Stimulated activated memory B cell treated with anti-CD40 and anti-IgM and Interleukin-4, amounts not matched to agents 10 μg/mL and 1 μg/mL and 100 μg/mL, for 72 hours (primary cell): ENCODE measurements at regions not wholly inside any gene's neighbourhood (a gene's known extent, or its start where the extent isn't known, plus 50 kb on each side); places are given as distances from the start of the nearest gene placed in this dataset.
"Not testable (repeated sequence)": the region's sequence is repeated elsewhere in the genome, so short reads cannot be mapped to it uniquely, and the experiment has no call there.

Experiments
- ATAC-seq: fragments of 150-1000 bp; cut with Tn5 transposase; 2 replicates; pipeline ENCODE4 v1.10.0; 2021
- H3K27ac Mint-ChIP-seq: one replicate; pipeline ENCODE4 v1.8.0; 2022; ENCODE audit warnings: mild to moderate bottlenecking, mixed read lengths
- H3K27me3 Mint-ChIP-seq: one replicate; pipeline ENCODE4 v1.8.0; 2022; ENCODE audit warnings: mixed read lengths
- H3K36me3 Mint-ChIP-seq: one replicate; pipeline ENCODE4 v1.8.0; 2022; ENCODE audit warnings: mixed read lengths
- H3K4me1 Mint-ChIP-seq: one replicate; pipeline ENCODE4 v1.8.0; 2022; ENCODE audit warnings: mixed read lengths
- H3K4me3 Mint-ChIP-seq: one replicate; pipeline ENCODE4 v1.8.0; 2022; ENCODE audit warnings: mild to moderate bottlenecking, moderate library complexity, mixed read lengths
- H3K9me3 Mint-ChIP-seq: one replicate; pipeline ENCODE4 v1.8.0; 2022; ENCODE audit warnings: mixed read lengths

GRCh38 chr4:57318703-57319102 lies 208.5 kb upstream of the IGFBP7 start:
- ATAC-seq = no peak
- Mint-ChIP-seq H3K9me3 (peaks cover 4% of the 10 kb centered on the region), H3K27ac (no peak overlapping the region), H3K4me3 (no peak overlapping the region), H3K27me3 (no peaks in the 10 kb centered on the region), H3K36me3 (no peaks in the 10 kb centered on the region), H3K4me1 (no peaks in the 10 kb centered on the region)

- H3K27ac Mint-ChIP-seq = no peak overlapping the region
- no peak overlapping the region for H3K4me3 Mint-ChIP-seq
- H3K9me3 Mint-ChIP-seq = no peaks in the 10 kb centered on the region
- no peaks in the 10 kb centered on the region for H3K36me3 Mint-ChIP-seq
- no peaks in the 10 kb centered on the region for H3K27me3 Mint-ChIP-seq
- H3K4me1 Mint-ChIP-seq = no peaks in the 10 kb centered on the region
- no peak for ATAC-seq
These were observed 204.5 kb upstream of the IGFBP7 start for GRCh38 chr4:57314636-57315035.

- Mint-ChIP-seq H3K4me3 (no peak overlapping the region), H3K27me3 (no peaks in the 10 kb centered on the region), H3K27ac (no peak overlapping the region), H3K36me3 (no peaks in the 10 kb centered on the region), H3K4me1 (no peaks in the 10 kb centered on the region), H3K9me3 (peaks cover 3% of the 10 kb centered on the region)
- ATAC-seq = no peak
These were observed 202.1 kb upstream of the IGFBP7 start for GRCh38 chr4:57312296-57312695.

- Mint-ChIP-seq H3K4me1 (no peaks in the 10 kb centered on the region), H3K36me3 (no peaks in the 10 kb centered on the region), H3K4me3 (no peak overlapping the region), H3K9me3 (peaks cover 5% of the 10 kb centered on the region), H3K27me3 (peaks cover 9% of the 10 kb centered on the region), H3K27ac (no peak overlapping the region)
- ATAC-seq = no peak
These were observed 199.5 kb upstream of the IGFBP7 start for GRCh38 chr4:57309658-57310057.

- no peak for ATAC-seq
- peaks cover 5% of the 10 kb centered on the region for H3K9me3 Mint-ChIP-seq
- no peaks in the 10 kb centered on the region for H3K4me1 Mint-ChIP-seq
- peaks cover 9% of the 10 kb centered on the region for H3K27me3 Mint-ChIP-seq
- no peaks in the 10 kb centered on the region for H3K36me3 Mint-ChIP-seq
- H3K4me3 Mint-ChIP-seq = no peak overlapping the region
- no peak overlapping the region for H3K27ac Mint-ChIP-seq
These were observed 198.1 kb upstream of the IGFBP7 start for GRCh38 chr4:57308301-57308700.

GRCh38 chr4:57305836-57306235 lies 195.7 kb upstream of the IGFBP7 start:
- no peak for ATAC-seq
- H3K4me1 Mint-ChIP-seq = no peaks in the 10 kb centered on the region
- peaks cover 6% of the 10 kb centered on the region for H3K9me3 Mint-ChIP-seq
- H3K4me3 Mint-ChIP-seq = no peak overlapping the region
- H3K36me3 Mint-ChIP-seq = no peaks in the 10 kb centered on the region
- peaks cover 9% of the 10 kb centered on the region for H3K27me3 Mint-ChIP-seq
- H3K27ac Mint-ChIP-seq = no peak overlapping the region

GRCh38 chr4:57303012-57303751 lies 193.0 kb upstream of the IGFBP7 start:
- peaks cover 10% of the 10 kb centered on the region for H3K9me3 Mint-ChIP-seq
- H3K27me3 Mint-ChIP-seq = peaks cover 9% of the 10 kb centered on the region
- no peak overlapping the region for H3K4me3 Mint-ChIP-seq
- H3K36me3 Mint-ChIP-seq = no peaks in the 10 kb centered on the region
- no peak overlapping the region for H3K27ac Mint-ChIP-seq
- no peak for ATAC-seq
- no peaks in the 10 kb centered on the region for H3K4me1 Mint-ChIP-seq

- H3K27ac Mint-ChIP-seq, H3K27me3 Mint-ChIP-seq, H3K36me3 Mint-ChIP-seq, H3K4me3 Mint-ChIP-seq, H3K9me3 Mint-ChIP-seq, ATAC-seq, H3K4me1 Mint-ChIP-seq: not testable (repeated sequence)
These were observed 190.1 kb upstream of the IGFBP7 start for GRCh38 chr4:57300300-57300699.

GRCh38 chr4:57291911-57292310 lies 181.7 kb upstream of the IGFBP7 start:
- Mint-ChIP-seq H3K36me3 (no peaks in the 10 kb centered on the region), H3K4me1 (no peaks in the 10 kb centered on the region), H3K4me3 (no peak overlapping the region), H3K27me3 (no peaks in the 10 kb centered on the region), H3K9me3 (peaks cover 2% of the 10 kb centered on the region), H3K27ac (no peak overlapping the region)
- no peak for ATAC-seq

- H3K4me1 Mint-ChIP-seq = no peaks in the 10 kb centered on the region
- no peaks in the 10 kb centered on the region for H3K36me3 Mint-ChIP-seq
- no peak overlapping the region for H3K27ac Mint-ChIP-seq
- H3K4me3 Mint-ChIP-seq = no peak overlapping the region
- peaks cover 2% of the 10 kb centered on the region for H3K9me3 Mint-ChIP-seq
- no peaks in the 10 kb centered on the region for H3K27me3 Mint-ChIP-seq
- ATAC-seq = no peak
These were observed 177.8 kb upstream of the IGFBP7 start for GRCh38 chr4:57287687-57288604.

- Mint-ChIP-seq H3K27me3 (no peaks in the 10 kb centered on the region), H3K4me1 (no peaks in the 10 kb centered on the region), H3K9me3 (peaks cover 2% of the 10 kb centered on the region), H3K4me3 (no peak overlapping the region), H3K36me3 (no peaks in the 10 kb centered on the region), H3K27ac (no peak overlapping the region)
- no peak for ATAC-seq
These were observed 172.7 kb upstream of the IGFBP7 start for GRCh38 chr4:57282933-57283310.

GRCh38 chr4:57280481-57280880 lies 170.3 kb upstream of the IGFBP7 start:
- no peaks in the 10 kb centered on the region for H3K36me3 Mint-ChIP-seq
- no peak for ATAC-seq
- H3K27me3 Mint-ChIP-seq = no peaks in the 10 kb centered on the region
- no peaks in the 10 kb centered on the region for H3K4me1 Mint-ChIP-seq
- H3K9me3 Mint-ChIP-seq = no peaks in the 10 kb centered on the region
- H3K4me3 Mint-ChIP-seq = no peak overlapping the region
- H3K27ac Mint-ChIP-seq = no peak overlapping the region

GRCh38 chr4:57278780-57279179 lies 168.6 kb upstream of the IGFBP7 start:
- Mint-ChIP-seq H3K27ac (no peak overlapping the region), H3K4me3 (no peak overlapping the region), H3K36me3 (no peaks in the 10 kb centered on the region), H3K4me1 (no peaks in the 10 kb centered on the region), H3K9me3 (no peaks in the 10 kb centered on the region), H3K27me3 (no peaks in the 10 kb centered on the region)
- ATAC-seq = no peak

GRCh38 chr4:57274082-57274481 lies 163.9 kb upstream of the IGFBP7 start:
- no peak for ATAC-seq
- H3K4me3 Mint-ChIP-seq = no peak overlapping the region
- H3K27ac Mint-ChIP-seq = no peak overlapping the region
- no peaks in the 10 kb centered on the region for H3K36me3 Mint-ChIP-seq
- peaks cover 3% of the 10 kb centered on the region for H3K9me3 Mint-ChIP-seq
- H3K27me3 Mint-ChIP-seq = no peaks in the 10 kb centered on the region
- H3K4me1 Mint-ChIP-seq = no peaks in the 10 kb centered on the region

GRCh38 chr4:57270346-57270745 lies 160.2 kb upstream of the IGFBP7 start:
- Mint-ChIP-seq H3K4me1 (no peaks in the 10 kb centered on the region), H3K27ac (no peak overlapping the region), H3K4me3 (no peak overlapping the region), H3K9me3 (peaks cover 3% of the 10 kb centered on the region), H3K27me3 (no peaks in the 10 kb centered on the region), H3K36me3 (no peaks in the 10 kb centered on the region)
- ATAC-seq = no peak
